PC-3 (cell line): ENCODE measurements at regions not wholly inside any gene's neighbourhood (a gene's known extent, or its start where the extent isn't known, plus 50 kb on each side); places are given as distances from the start of the nearest gene placed in this dataset.

Source experiments
- ATAC-seq: fragments of 200-7000 bp; cut with Tn5 transposase; 2 replicates; pipeline ENCODE4 v1.9.1; 2020; ENCODE audit warnings: mild to moderate bottlenecking, moderate library complexity
- BruUV-seq: library from RNA; stranded (reverse); fragments of 400-500 nt; replicated peaks from 2 replicates; lab custom pipeline; 2021; lab: Mats Ljungman, UMichigan
- CTCF ChIA-PET: fragments of 300-600 bp; sonication (Branson Sonifier 250); formaldehyde crosslinking; loops from one replicate; lab custom pipeline; 2022; ENCODE audit warnings: antibody characterized with exemption; lab: Charles Lee
- POLR2A ChIA-PET: fragments of 300-600 bp; sonication (Branson Sonifier 250); formaldehyde crosslinking; loops from one replicate; lab custom pipeline; 2022; ENCODE audit warnings: antibody characterized with exemption; ENCODE audit not compliant: unreplicated experiment; lab: Charles Lee
- DNase-seq: peaks from one replicate; pipeline ENCODE4 v3.0.0-alpha.2; 2015
- H2AFZ ChIP-seq: fragments of 300-600 bp; sonication (generic); 2 replicates; pipeline ENCODE4 v1.6.0; 2016; ENCODE audit warnings: antibody characterized with exemption, low read length
- H3F3A ChIP-seq: fragments of 300-600 bp; sonication (generic); one replicate; pipeline ENCODE4 v1.6.0; 2017; ENCODE audit warnings: antibody characterized with exemption, low read length, control low read depth, mild to moderate bottlenecking; ENCODE audit not compliant: unreplicated experiment
- H3K27ac ChIP-seq: fragments of 300-600 bp; sonication (generic); 2 replicates; pipeline ENCODE4 v1.5.1; 2016; ENCODE audit warnings: mild to moderate bottlenecking, low read length
- H3K27me3 ChIP-seq: fragments of 300-600 bp; sonication (generic); 2 replicates; pipeline ENCODE4 v1.6.1; 2016; ENCODE audit warnings: low read length, mixed read lengths
- H3K36me3 ChIP-seq: fragments of 300-600 bp; sonication (generic); 2 replicates; pipeline ENCODE4 v1.6.1; 2016; ENCODE audit warnings: low read depth, mixed run types, low read length, mixed read lengths
- H3K4me1 ChIP-seq: fragments of 300-600 bp; sonication (generic); 2 replicates; pipeline ENCODE4 v1.5.1; 2016; ENCODE audit warnings: low read length; ENCODE audit not compliant: insufficient read depth
- H3K4me2 ChIP-seq: fragments of 300-600 bp; sonication (generic); 2 replicates; pipeline ENCODE4 v1.6.0; 2016; ENCODE audit warnings: low read length
- H3K4me3 ChIP-seq: fragments of 300-600 bp; sonication (generic); 2 replicates; pipeline ENCODE4 v1.5.1; 2016; ENCODE audit warnings: mild to moderate bottlenecking, low read length, mixed read lengths
- H3K79me2 ChIP-seq: fragments of 300-600 bp; sonication (generic); 2 replicates; pipeline ENCODE4 v1.6.1; 2017; ENCODE audit warnings: low read length, mixed read lengths
- H3K9ac ChIP-seq: fragments of 300-600 bp; sonication (generic); 2 replicates; pipeline ENCODE4 v1.6.0; 2016; ENCODE audit warnings: mild to moderate bottlenecking, low read length
- H3K9me2 ChIP-seq: fragments of 300-600 bp; sonication (generic); replicated peaks from 2 replicates; pipeline ENCODE4 v1.6.1; 2016; ENCODE audit warnings: mixed run types, low read length, mixed read lengths
- H3K9me3 ChIP-seq: fragments of 300-600 bp; sonication (generic); 2 replicates; pipeline ENCODE4 v1.6.1; 2016; ENCODE audit warnings: low read length, mixed read lengths
- H4K20me1 ChIP-seq: fragments of 300-600 bp; sonication (generic); 2 replicates; pipeline ENCODE4 v1.6.1; 2016; ENCODE audit warnings: low read length, mixed read lengths
- EZH2 ChIP-seq: fragments of 300-600 bp; sonication (generic); IDR thresholded peaks from one replicate; pipeline ENCODE4 v1.6.1; 2017; ENCODE audit warnings: antibody characterized with exemption, mild to moderate bottlenecking, low read length; ENCODE audit not compliant: unreplicated experiment
- EZH2phosphoT487 ChIP-seq: fragments of 300-600 bp; sonication (generic); IDR thresholded peaks from 2 replicates; pipeline ENCODE4 v1.6.1; 2018; ENCODE audit warnings: mild to moderate bottlenecking, antibody characterized with exemption, low read length, borderline replicate concordance
- intact Hi-C: fragments of 100-400 bp; cut with micrococcal nuclease; formaldehyde crosslinking; loops from 2 replicates; pipeline ENCODE4 v1.9.0; 2023
- TF ChIP-seq, protein P1 (sequence below): fragments of 300-600 bp; sonication (generic); conservative IDR thresholded peaks from 2 replicates; pipeline ENCODE4 v1.5.1; 2017; ENCODE audit warnings: antibody characterized with exemption, low read depth, mild to moderate bottlenecking, low read length

DNA sequence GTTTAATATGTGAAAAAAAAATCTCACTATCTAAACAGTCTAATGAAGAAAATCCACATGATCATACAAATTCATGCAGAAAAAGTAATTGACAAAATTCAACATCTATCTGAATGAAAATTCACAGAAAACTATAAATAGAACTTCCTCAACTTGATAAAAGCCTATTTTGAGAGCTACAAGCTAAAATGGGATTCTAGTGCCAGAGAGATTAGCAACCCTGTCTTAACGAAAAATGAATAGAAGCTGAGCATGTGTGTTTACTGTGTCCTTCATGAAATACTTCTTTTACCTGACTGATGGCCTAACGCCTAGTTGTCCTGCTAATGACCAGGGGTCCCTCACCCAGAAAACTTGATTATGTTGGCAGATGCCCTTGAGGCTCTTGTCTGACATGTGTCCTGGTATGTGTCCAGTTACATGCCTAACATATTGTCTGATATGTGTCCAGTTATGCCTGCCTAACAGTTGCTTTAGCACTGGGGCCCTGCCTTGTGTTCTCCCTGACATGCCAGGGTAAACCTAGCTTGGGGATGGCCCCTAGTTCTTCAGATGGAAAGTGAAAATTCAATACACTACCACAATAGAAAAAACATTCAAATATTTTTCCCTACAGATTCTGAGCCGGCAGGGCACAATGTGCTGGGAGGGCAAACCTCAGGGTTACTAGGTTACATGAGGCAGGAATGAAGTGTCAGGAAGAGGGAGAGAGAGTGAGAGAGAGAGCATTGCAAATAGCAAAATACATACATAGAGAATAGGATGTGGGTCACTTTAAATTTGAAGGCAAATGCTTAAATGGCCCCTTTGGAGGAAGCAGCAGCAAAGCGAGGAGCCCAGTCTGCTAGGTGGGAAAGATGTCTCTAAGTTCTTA lies 834.0 kb downstream of the CDH11 start:
- H3K9ac ChIP-seq = no peak overlapping the region
- no peaks in the 10 kb centered on the region for H4K20me1 ChIP-seq
- H3K27me3 ChIP-seq = no peaks in the 10 kb centered on the region
- H3K4me3 ChIP-seq = no peak overlapping the region
- ATAC-seq (no peak), DNase-seq (no peak)
- H3K4me2 ChIP-seq = no peak overlapping the region
- H2AFZ ChIP-seq = no peak overlapping the region
- TF ChIP-seq, protein P1, sequence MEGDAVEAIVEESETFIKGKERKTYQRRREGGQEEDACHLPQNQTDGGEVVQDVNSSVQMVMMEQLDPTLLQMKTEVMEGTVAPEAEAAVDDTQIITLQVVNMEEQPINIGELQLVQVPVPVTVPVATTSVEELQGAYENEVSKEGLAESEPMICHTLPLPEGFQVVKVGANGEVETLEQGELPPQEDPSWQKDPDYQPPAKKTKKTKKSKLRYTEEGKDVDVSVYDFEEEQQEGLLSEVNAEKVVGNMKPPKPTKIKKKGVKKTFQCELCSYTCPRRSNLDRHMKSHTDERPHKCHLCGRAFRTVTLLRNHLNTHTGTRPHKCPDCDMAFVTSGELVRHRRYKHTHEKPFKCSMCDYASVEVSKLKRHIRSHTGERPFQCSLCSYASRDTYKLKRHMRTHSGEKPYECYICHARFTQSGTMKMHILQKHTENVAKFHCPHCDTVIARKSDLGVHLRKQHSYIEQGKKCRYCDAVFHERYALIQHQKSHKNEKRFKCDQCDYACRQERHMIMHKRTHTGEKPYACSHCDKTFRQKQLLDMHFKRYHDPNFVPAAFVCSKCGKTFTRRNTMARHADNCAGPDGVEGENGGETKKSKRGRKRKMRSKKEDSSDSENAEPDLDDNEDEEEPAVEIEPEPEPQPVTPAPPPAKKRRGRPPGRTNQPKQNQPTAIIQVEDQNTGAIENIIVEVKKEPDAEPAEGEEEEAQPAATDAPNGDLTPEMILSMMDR = no peak
- H3K79me2 ChIP-seq = no peaks in the 10 kb centered on the region
- CTCF ChIA-PET = no interaction called here
- H3K4me1 ChIP-seq = peaks cover 11% of the 10 kb centered on the region
- POLR2A ChIA-PET = no interaction called here
- no peaks in the 10 kb centered on the region for H3K9me3 ChIP-seq
- H3K9me2 ChIP-seq = no peaks in the 10 kb centered on the region
- BruUV-seq = no TSS peak
- H3K36me3 ChIP-seq = no peaks in the 10 kb centered on the region
- intact Hi-C loops = no loop called here
- H3K27ac ChIP-seq = no peak overlapping the region
- H3F3A ChIP-seq = no peaks in the 10 kb centered on the region

DNA sequence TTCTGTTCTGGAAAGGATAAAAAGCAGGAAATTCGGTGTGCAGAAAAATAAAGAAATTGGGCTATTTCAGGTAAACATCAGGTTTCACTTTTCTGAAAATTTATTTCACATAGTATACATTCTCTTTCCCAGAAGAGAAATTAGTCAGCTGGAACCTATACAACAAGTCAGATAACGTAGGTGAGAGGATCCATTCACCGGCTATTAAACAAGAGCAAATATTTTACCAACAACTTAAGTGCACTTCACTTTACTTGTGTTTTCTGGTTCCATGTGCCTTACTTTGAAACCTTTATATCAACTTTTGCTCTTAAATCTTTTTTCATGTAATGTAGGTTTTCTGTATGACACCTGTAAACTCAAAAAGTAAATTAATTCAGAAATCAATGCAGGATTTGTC lies 839.7 kb downstream of the CDH11 start:
- Histone ChIP-seq H3F3A (no peaks in the 10 kb centered on the region), H2AFZ (no peak overlapping the region), H3K27me3 (no peaks in the 10 kb centered on the region), H3K9me3 (no peaks in the 10 kb centered on the region), H3K4me3 (no peak overlapping the region), H3K79me2 (no peaks in the 10 kb centered on the region), H3K9ac (no peak overlapping the region), H3K36me3 (no peaks in the 10 kb centered on the region), H4K20me1 (no peaks in the 10 kb centered on the region), H3K9me2 (no peaks in the 10 kb centered on the region), H3K27ac (no peak overlapping the region), H3K4me1 (no peaks in the 10 kb centered on the region), H3K4me2 (no peak overlapping the region)
- intact Hi-C loops = no loop called here
- ChIA-PET CTCF (no interaction called here), POLR2A (no interaction called here)
- TF ChIP-seq EZH2phosphoT487 (no peak), EZH2 (no peak)
- TF ChIP-seq, protein P1 = no peak
- ATAC-seq (no peak), DNase-seq (no peak)
- BruUV-seq = no TSS peak

DNA sequence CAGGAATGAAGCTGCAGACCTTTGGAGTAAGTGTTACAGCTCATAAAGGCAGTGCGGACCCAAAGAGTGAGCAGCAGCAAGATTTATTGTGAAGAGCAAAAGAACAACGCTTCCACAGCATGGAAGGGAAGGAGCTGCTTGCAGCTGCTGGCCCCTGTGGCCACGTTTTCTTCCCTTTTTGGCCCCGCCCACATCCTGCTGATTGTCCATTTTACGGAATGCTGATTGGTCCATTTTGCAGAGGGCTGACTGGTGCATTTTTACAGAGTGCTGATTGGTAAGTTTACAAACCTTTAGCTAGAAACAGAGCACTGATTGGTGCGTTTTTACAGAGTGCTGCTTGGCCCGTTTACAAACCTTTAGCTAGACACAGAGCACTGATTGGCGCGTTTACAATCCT lies 841.5 kb downstream of the CDH11 start:
- intact Hi-C loops = no loop called here
- TF ChIP-seq, protein P1 = no peak
- TF ChIP-seq EZH2 (no peak), EZH2phosphoT487 (no peak)
- ChIA-PET POLR2A (no interaction called here), CTCF (no interaction called here)
- Histone ChIP-seq H3K9me3 (no peaks in the 10 kb centered on the region), H3K4me2 (no peak overlapping the region), H3K27me3 (no peaks in the 10 kb centered on the region), H3K36me3 (no peaks in the 10 kb centered on the region), H4K20me1 (no peaks in the 10 kb centered on the region), H3K9me2 (no peaks in the 10 kb centered on the region), H3K9ac (no peak overlapping the region), H3K4me3 (no peak overlapping the region), H2AFZ (no peak overlapping the region), H3K79me2 (no peaks in the 10 kb centered on the region), H3F3A (no peaks in the 10 kb centered on the region), H3K27ac (no peak overlapping the region), H3K4me1 (no peaks in the 10 kb centered on the region)
- ATAC-seq (no peak), DNase-seq (no peak)
- no TSS peak for BruUV-seq
